ENCODE measurements at regions not wholly inside any gene's neighbourhood (a gene's known extent, or its start where the extent isn't known, plus 50 kb on each side); places are given as distances from the start of the nearest gene placed in this dataset.
A peak's percentile ranks its signal among the peaks of the same experiment; 100 is the strongest.

- DNase-seq (ENCODE audit: extremely low spot score, unreplicated experiment): no peak
- no peak overlapping the region for H3K4me3 Mint-ChIP-seq
- TF ChIP-seq, protein P1, sequence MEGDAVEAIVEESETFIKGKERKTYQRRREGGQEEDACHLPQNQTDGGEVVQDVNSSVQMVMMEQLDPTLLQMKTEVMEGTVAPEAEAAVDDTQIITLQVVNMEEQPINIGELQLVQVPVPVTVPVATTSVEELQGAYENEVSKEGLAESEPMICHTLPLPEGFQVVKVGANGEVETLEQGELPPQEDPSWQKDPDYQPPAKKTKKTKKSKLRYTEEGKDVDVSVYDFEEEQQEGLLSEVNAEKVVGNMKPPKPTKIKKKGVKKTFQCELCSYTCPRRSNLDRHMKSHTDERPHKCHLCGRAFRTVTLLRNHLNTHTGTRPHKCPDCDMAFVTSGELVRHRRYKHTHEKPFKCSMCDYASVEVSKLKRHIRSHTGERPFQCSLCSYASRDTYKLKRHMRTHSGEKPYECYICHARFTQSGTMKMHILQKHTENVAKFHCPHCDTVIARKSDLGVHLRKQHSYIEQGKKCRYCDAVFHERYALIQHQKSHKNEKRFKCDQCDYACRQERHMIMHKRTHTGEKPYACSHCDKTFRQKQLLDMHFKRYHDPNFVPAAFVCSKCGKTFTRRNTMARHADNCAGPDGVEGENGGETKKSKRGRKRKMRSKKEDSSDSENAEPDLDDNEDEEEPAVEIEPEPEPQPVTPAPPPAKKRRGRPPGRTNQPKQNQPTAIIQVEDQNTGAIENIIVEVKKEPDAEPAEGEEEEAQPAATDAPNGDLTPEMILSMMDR (conservative IDR thresholded peaks at IDR 0.05): no peak
- peaks cover 5% of the 10 kb centered on the region for H3K9me3 Mint-ChIP-seq
- H3K27me3 Mint-ChIP-seq: peaks cover 18% of the 10 kb centered on the region
- no peak overlapping the region for H3K27ac Mint-ChIP-seq
- peaks cover 39% of the 10 kb centered on the region for H3K4me1 Mint-ChIP-seq (ENCODE audit: unreplicated experiment)
- H3K36me3 Mint-ChIP-seq: no peaks in the 10 kb centered on the region
These were observed 315.5 kb upstream of the NPVF start for GRCh38 chr7:25543798-25544197.

DNA sequence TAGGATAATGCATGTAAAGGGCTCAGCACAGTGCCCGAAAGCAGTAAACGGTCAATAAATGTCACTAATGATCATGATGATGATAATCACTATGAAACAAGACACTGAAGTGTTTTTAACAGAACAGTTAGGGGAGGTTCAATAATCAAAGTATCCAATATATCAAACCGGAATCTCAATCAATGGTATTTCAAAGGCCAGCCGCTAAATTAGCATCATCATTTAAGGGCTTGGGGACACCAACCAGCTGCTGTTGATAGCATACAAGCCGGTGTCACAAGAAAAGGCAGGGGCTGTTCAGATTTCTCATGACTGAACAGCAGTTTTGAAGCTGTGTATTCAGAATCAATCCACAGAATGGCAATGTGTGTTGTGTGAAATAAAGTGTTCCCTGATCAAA is 316.0 kb upstream of the NPVF start:
- H3K36me3 Mint-ChIP-seq: no peaks in the 10 kb centered on the region
- H3K27ac Mint-ChIP-seq: no peak overlapping the region
- H3K4me1 Mint-ChIP-seq (ENCODE audit: unreplicated experiment): peaks cover 40% of the 10 kb centered on the region
- H3K9me3 Mint-ChIP-seq: peaks cover 5% of the 10 kb centered on the region
- TF ChIP-seq, protein P1 (conservative IDR thresholded peaks at IDR 0.05): no peak
- H3K4me3 Mint-ChIP-seq: no peak overlapping the region
- peaks cover 19% of the 10 kb centered on the region for H3K27me3 Mint-ChIP-seq
- DNase-seq (ENCODE audit: extremely low spot score, unreplicated experiment): no peak

GRCh38 chr7:25545124-25546008 is 317.1 kb upstream of the NPVF start:
- H3K27ac Mint-ChIP-seq: peak overlapping the region; percentile 70
- peak overlapping the region; percentile 14 for H3K4me3 Mint-ChIP-seq
- no peak for DNase-seq (ENCODE audit: extremely low spot score, unreplicated experiment)
- H3K9me3 Mint-ChIP-seq: peaks cover 5% of the 10 kb centered on the region
- TF ChIP-seq, protein P1 (conservative IDR thresholded peaks at IDR 0.05): no peak
- H3K36me3 Mint-ChIP-seq: no peaks in the 10 kb centered on the region
- peaks cover 19% of the 10 kb centered on the region for H3K27me3 Mint-ChIP-seq
- peaks cover 51% of the 10 kb centered on the region for H3K4me1 Mint-ChIP-seq (ENCODE audit: unreplicated experiment)

GRCh38 chr7:25546306-25546705 is 318.0 kb upstream of the NPVF start:
- TF ChIP-seq, protein P1 (conservative IDR thresholded peaks at IDR 0.05): no peak
- no peaks in the 10 kb centered on the region for H3K36me3 Mint-ChIP-seq

GRCh38 chr7:25549271-25549921 is 321.1 kb upstream of the NPVF start:
- Mint-ChIP-seq H3K4me1 (ENCODE audit: unreplicated experiment) (peaks cover 55% of the 10 kb centered on the region), H3K9me3 (no peaks in the 10 kb centered on the region), H3K4me3 (peak overlapping the region; percentile 48), H3K27me3 (peaks cover 6% of the 10 kb centered on the region), H3K36me3 (no peaks in the 10 kb centered on the region), H3K27ac (peak overlapping the region; percentile 48)
- DNase-seq (ENCODE audit: extremely low spot score, unreplicated experiment): no peak
- TF ChIP-seq, protein P1 (conservative IDR thresholded peaks at IDR 0.05): no peak

More at GRCh38 chr7:25546306-25546705, 318.0 kb upstream of the NPVF start:
- DNase-seq (ENCODE audit: extremely low spot score, unreplicated experiment): no peak
- no peak overlapping the region for H3K4me3 Mint-ChIP-seq
- peaks cover 5% of the 10 kb centered on the region for H3K9me3 Mint-ChIP-seq
- H3K27me3 Mint-ChIP-seq: peaks cover 19% of the 10 kb centered on the region
- peaks cover 57% of the 10 kb centered on the region for H3K4me1 Mint-ChIP-seq (ENCODE audit: unreplicated experiment)
- H3K27ac Mint-ChIP-seq: no peak overlapping the region
